BE2C (cell line): ENCODE measurements at regions not wholly inside any gene's neighbourhood (a gene's known extent, or its start where the extent isn't known, plus 50 kb on each side); places are given as distances from the start of the nearest gene placed in this dataset.

Experiments
- DNase-seq: peaks from one replicate; pipeline ENCODE4 v3.0.0-alpha.2; 2020
- H3K27me3 ChIP-seq: fragments of 250-450 bp; sonication (Bioruptor Pico); 2 replicates; pipeline ENCODE4 v1.5.1; 2020; ENCODE audit warnings: mild to moderate bottlenecking
- H3K36me3 ChIP-seq: fragments of 250-450 bp; sonication (Bioruptor Pico); 2 replicates; pipeline ENCODE4 v1.5.1; 2020; ENCODE audit warnings: mild to moderate bottlenecking
- H3K4me1 ChIP-seq: fragments of 250-450 bp; sonication (Bioruptor Pico); 2 replicates; pipeline ENCODE4 v1.5.1; 2020
- H3K4me3 ChIP-seq: 2 replicates; pipeline ENCODE4 v1.5.1; 2011; ENCODE audit warnings: low read depth, low read length
- H3K9me3 ChIP-seq: fragments of 250-450 bp; sonication (Bioruptor Pico); 2 replicates; pipeline ENCODE4 v1.5.1; 2020
- CTCF ChIP-seq: IDR thresholded peaks from 2 replicates; pipeline ENCODE4 v1.5.1; 2012; ENCODE audit warnings: mild to moderate bottlenecking, low read depth, low read length

DNA sequence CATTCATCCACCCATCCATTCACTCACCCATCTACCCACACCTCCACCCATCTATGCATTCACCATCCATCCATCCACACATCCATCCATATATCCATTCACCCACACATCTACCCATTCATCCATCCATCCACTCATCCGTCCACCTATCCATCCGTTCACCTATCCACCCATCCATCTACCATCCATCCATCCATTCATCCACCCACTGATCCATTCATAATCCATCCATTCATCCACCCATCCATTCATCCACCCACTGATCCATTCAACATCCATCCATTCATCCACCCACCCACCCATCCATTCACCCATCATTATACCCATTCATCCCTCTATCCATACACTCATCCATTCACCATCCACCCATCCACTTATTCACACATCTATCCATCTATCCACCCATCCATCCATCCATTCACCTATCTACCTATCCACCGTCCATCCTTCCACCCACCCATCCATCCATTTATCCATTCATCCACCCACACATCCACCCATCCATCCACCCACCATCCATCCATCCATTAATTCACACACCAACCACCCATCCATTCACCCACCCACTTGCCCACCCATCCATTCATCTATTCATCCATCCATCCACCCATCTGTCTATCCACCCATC lies 336.5 kb upstream of the IRX4 start:
- TF ChIP-seq CTCF: no peak
- DNase-seq: no peak

GRCh38 chr5:2217219-2217618 lies 334.5 kb upstream of the IRX4 start:
- H3K36me3 ChIP-seq: no peaks in the 10 kb centered on the region
- H3K9me3 ChIP-seq: no peaks in the 10 kb centered on the region
- no peak for TF ChIP-seq CTCF
- H3K27me3 ChIP-seq: no peaks in the 10 kb centered on the region
- H3K4me3 ChIP-seq: no peak overlapping the region
- DNase-seq: no peak
- H3K4me1 ChIP-seq: no peaks in the 10 kb centered on the region

More for the DNA sequence above, 336.5 kb upstream of the IRX4 start:
- Histone ChIP-seq H3K36me3 (no peaks in the 10 kb centered on the region), H3K9me3 (no peaks in the 10 kb centered on the region), H3K4me3 (no peak overlapping the region), H3K4me1 (no peaks in the 10 kb centered on the region), H3K27me3 (no peaks in the 10 kb centered on the region)

DNA sequence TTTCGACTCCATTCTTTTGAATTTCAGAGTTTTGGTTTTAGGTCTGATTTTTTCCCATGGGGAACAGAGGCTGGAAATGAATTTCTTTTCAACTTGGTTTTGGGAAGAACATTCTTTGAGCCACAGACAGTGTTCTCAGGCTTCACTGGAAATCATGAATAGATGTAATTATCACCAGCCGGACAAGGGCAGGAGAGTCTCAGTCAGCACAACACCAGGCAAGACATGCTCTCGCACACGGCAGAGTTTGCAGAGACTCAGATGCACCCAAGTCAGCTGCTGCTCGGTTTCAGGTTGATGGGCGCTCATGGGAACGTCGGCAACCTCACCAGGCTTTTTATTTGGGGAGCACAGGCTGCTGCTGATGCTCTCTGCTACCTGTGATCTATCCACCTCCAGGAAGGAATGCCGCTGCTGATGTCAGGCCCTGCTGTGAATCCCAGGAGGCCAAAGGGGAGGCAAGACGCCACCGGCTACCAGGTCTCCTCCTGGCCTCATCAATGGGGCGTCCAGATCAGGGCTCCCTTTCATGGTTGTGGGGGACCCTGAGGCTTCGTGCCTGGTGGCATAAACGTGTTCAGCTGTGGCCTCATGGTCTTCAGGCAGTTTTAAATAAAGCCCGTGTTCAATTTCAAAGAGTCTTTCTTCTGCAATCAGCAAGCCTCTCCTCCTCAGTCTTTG lies 332.3 kb upstream of the IRX4 start:
- TF ChIP-seq CTCF: no peak
- no peaks in the 10 kb centered on the region for H3K27me3 ChIP-seq

GRCh38 chr5:2213121-2213730 lies 330.5 kb upstream of the IRX4 start:
- Histone ChIP-seq H3K36me3 (no peaks in the 10 kb centered on the region), H3K4me3 (no peak overlapping the region), H3K27me3 (no peaks in the 10 kb centered on the region), H3K9me3 (0 out of 2 replicates have a peak, but pooled peaks cover 2% of the 10 kb centered on the region), H3K4me1 (no peaks in the 10 kb centered on the region)
- no peak for TF ChIP-seq CTCF
- DNase-seq: no peak

More for the DNA sequence above, 332.3 kb upstream of the IRX4 start:
- no peaks in the 10 kb centered on the region for H3K4me1 ChIP-seq
- no peak overlapping the region for H3K4me3 ChIP-seq
- no peaks in the 10 kb centered on the region for H3K9me3 ChIP-seq
- no peak for DNase-seq
- H3K36me3 ChIP-seq: no peaks in the 10 kb centered on the region

DNA sequence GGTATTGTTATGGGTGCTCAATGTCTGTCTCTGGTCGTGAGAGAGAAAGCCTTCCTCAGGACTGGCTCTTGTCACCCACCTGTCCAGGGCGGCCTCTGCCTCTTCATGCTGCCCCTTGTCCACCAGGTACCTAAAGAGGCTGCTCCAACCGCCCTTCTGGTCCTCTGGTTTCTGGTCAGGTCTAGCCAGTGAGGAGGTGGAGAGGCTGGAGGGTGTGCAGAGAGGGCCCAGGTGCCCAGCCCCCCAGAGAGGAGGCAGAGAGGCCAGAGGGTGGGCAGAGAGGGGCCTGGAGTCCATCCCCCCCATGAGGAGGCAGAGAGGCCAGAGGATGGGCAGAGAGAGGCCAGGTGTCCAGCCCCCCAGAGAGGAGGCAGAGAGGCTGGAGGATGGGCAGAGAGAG lies 329.8 kb upstream of the IRX4 start:
- Histone ChIP-seq H3K4me1 (no peaks in the 10 kb centered on the region), H3K4me3 (no peak overlapping the region), H3K9me3 (peaks cover 2% of the 10 kb centered on the region; the same call in 1 of the 2 replicates), H3K36me3 (no peaks in the 10 kb centered on the region), H3K27me3 (no peaks in the 10 kb centered on the region)
- DNase-seq: no peak
- TF ChIP-seq CTCF: no peak

DNA sequence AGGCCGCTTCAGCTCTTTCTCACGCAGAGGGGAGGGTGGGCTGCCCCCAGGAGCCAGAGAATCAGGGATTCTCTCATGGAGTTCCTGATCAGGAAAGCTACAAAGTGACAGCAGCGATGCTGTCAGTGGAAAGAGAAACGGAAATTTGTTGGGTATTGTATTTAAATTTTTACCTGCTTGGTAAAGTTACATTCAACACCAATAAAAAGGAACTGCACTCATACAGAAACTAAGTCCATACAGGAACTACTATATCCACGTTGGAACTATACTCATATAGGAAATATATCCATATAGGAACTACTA lies 325.5 kb upstream of the IRX4 start:
- no peak for TF ChIP-seq CTCF
- Histone ChIP-seq H3K4me3 (no peak overlapping the region), H3K27me3 (no peaks in the 10 kb centered on the region), H3K9me3 (peaks cover 2% of the 10 kb centered on the region; the same call in 1 of the 2 replicates), H3K36me3 (no peaks in the 10 kb centered on the region), H3K4me1 (no peaks in the 10 kb centered on the region)
- no peak for DNase-seq
